ENCODE measurements at regions not wholly inside any gene's neighbourhood (a gene's known extent, or its start where the extent isn't known, plus 50 kb on each side); places are given as distances from the start of the nearest gene placed in this dataset.

DNA sequence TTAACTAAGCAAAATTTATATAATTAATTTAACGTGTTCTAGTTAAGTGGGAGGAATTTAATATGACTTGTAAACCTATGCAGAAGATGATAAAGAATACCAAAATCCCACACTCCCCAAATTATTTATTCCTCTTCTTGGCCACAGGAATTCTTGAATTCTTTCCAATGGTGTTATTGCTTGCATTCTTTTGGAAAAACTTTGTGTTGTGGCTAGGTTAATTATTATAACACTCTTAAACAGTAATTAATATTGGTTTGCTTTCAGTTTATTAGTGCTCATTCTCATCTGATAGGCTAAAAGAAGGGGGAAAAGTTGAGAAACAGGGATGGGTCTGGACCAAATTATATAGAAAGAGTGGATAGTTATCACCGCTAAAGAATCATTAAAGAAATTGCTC, 141.5 kb upstream of the PABPC4L start:
- Histone ChIP-seq H3K79me2 (no peaks in the 10 kb centered on the region), H3K9me3 (ENCODE audit: low read depth) (no peaks in the 10 kb centered on the region), H3K27ac (no peak overlapping the region), H3K4me2 (no peak overlapping the region), H4K20me1 (ENCODE audit: insufficient read depth, poor library complexity, severe bottlenecking) (no peaks in the 10 kb centered on the region), H3K36me3 (replicated peaks; ENCODE audit: insufficient read depth, low read depth) (no peaks in the 10 kb centered on the region), H3K9me2 (replicated peaks; ENCODE audit: insufficient read depth) (no peaks in the 10 kb centered on the region), H3K27me3 (no peaks in the 10 kb centered on the region), H3K4me3 (no peak overlapping the region), H2AFZ (no peak overlapping the region), H3K4me1 (ENCODE audit: insufficient read depth) (no peaks in the 10 kb centered on the region)
- WGBS (ENCODE audit: low lambda C conversion rate, missing lambda C conversion rate), result 0% methylated on average over 2 of the region's 2 CpGs
- TF ChIP-seq EZH2 (IDR thresholded peaks at IDR 0.05; ENCODE audit: borderline replicate concordance), result no peak
- TF ChIP-seq, protein P1, sequence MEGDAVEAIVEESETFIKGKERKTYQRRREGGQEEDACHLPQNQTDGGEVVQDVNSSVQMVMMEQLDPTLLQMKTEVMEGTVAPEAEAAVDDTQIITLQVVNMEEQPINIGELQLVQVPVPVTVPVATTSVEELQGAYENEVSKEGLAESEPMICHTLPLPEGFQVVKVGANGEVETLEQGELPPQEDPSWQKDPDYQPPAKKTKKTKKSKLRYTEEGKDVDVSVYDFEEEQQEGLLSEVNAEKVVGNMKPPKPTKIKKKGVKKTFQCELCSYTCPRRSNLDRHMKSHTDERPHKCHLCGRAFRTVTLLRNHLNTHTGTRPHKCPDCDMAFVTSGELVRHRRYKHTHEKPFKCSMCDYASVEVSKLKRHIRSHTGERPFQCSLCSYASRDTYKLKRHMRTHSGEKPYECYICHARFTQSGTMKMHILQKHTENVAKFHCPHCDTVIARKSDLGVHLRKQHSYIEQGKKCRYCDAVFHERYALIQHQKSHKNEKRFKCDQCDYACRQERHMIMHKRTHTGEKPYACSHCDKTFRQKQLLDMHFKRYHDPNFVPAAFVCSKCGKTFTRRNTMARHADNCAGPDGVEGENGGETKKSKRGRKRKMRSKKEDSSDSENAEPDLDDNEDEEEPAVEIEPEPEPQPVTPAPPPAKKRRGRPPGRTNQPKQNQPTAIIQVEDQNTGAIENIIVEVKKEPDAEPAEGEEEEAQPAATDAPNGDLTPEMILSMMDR (IDR thresholded peaks at IDR 0.05; ENCODE audit: poor library complexity), result no peak
- no peak for TF ChIP-seq EZH2phosphoT487 (IDR thresholded peaks at IDR 0.05; ENCODE audit: low read depth, severe bottlenecking, unreplicated experiment)
- DNase-seq (ENCODE audit: low spot score), result no peak

DNA sequence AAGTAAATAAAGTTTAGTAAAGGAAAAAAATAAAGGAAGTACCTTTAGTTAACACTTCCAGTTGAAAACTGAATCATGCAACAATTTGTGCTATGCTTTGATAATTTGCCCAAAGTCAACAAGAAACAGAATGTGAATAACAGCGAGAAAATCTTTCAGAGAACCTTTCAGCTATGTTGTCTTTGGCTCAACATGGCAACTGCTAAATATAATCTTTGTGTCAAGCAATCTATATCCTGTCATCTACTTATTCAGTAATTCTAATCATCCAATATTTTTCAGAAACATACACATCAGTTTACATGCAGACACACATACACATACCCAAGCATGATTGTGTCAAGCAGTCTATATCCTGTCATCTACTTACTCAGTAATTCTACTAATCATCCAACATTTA, 136.0 kb upstream of the PABPC4L start:
- no peak for DNase-seq (ENCODE audit: low spot score)

DNA sequence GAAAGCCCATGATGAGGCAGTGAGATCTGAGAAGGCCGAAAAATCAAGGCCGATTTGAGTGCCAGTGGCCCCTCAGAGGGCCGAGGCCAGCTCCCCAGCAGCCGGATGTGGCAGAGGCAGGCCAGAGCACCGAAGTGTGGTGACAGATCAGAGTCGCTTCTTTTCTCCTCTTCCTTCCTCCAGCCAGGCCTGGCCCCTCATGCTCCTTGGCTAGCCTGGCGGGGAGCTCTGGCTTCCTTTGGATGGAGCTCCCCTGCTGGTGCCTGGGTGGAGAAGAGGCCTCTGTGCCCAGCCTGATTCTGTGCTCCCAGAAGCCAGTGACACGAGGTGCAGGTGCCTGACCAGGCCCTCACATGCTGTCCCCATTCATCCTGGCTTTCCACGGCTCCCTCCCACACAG, 127.2 kb upstream of the PABPC4L start:
- Histone ChIP-seq H4K20me1 (ENCODE audit: insufficient read depth, poor library complexity, severe bottlenecking) (no peaks in the 10 kb centered on the region), H3K79me2 (no peaks in the 10 kb centered on the region), H3K4me2 (no peak overlapping the region), H3K27me3 (no peaks in the 10 kb centered on the region), H2AFZ (no peak overlapping the region), H3K27ac (no peak overlapping the region), H3K36me3 (replicated peaks; ENCODE audit: insufficient read depth, low read depth) (no peaks in the 10 kb centered on the region), H3K4me3 (no peak overlapping the region), H3K9me3 (ENCODE audit: low read depth) (no peaks in the 10 kb centered on the region), H3K9me2 (replicated peaks; ENCODE audit: insufficient read depth) (no peaks in the 10 kb centered on the region), H3K4me1 (ENCODE audit: insufficient read depth) (peaks cover 7% of the 10 kb centered on the region)
- WGBS (ENCODE audit: low lambda C conversion rate, missing lambda C conversion rate), result 93% methylated on average over 9 of the region's 9 CpGs
- DNase-seq (ENCODE audit: low spot score), result no peak
- TF ChIP-seq, protein P1 (IDR thresholded peaks at IDR 0.05; ENCODE audit: poor library complexity), result no peak
- TF ChIP-seq EZH2phosphoT487 (IDR thresholded peaks at IDR 0.05; ENCODE audit: low read depth, severe bottlenecking, unreplicated experiment) (no peak), EZH2 (IDR thresholded peaks at IDR 0.05; ENCODE audit: borderline replicate concordance) (no peak)

More for the DNA sequence above, 136.0 kb upstream of the PABPC4L start:
- 86% methylated on average over 1 of the region's 1 CpG for WGBS (ENCODE audit: low lambda C conversion rate, missing lambda C conversion rate)
- H3K79me2 ChIP-seq, result no peaks in the 10 kb centered on the region
- H3K36me3 ChIP-seq (replicated peaks; ENCODE audit: insufficient read depth, low read depth), result no peaks in the 10 kb centered on the region
- no peaks in the 10 kb centered on the region for H3K9me2 ChIP-seq (replicated peaks; ENCODE audit: insufficient read depth)
- H3K27ac ChIP-seq, result no peak overlapping the region
- TF ChIP-seq EZH2phosphoT487 (IDR thresholded peaks at IDR 0.05; ENCODE audit: low read depth, severe bottlenecking, unreplicated experiment) (no peak), EZH2 (IDR thresholded peaks at IDR 0.05; ENCODE audit: borderline replicate concordance) (no peak)
- TF ChIP-seq, protein P1 (IDR thresholded peaks at IDR 0.05; ENCODE audit: poor library complexity), result no peak
- no peaks in the 10 kb centered on the region for H3K9me3 ChIP-seq (ENCODE audit: low read depth)
- H3K4me2 ChIP-seq, result no peak overlapping the region
- no peaks in the 10 kb centered on the region for H4K20me1 ChIP-seq (ENCODE audit: insufficient read depth, poor library complexity, severe bottlenecking)
- H3K4me3 ChIP-seq, result no peak overlapping the region
- no peak overlapping the region for H2AFZ ChIP-seq
- H3K27me3 ChIP-seq, result no peaks in the 10 kb centered on the region
- no peaks in the 10 kb centered on the region for H3K4me1 ChIP-seq (ENCODE audit: insufficient read depth)
